ENCODE measurements at regions not wholly inside any gene's neighbourhood (a gene's known extent, or its start where the extent isn't known, plus 50 kb on each side); places are given as distances from the start of the nearest gene placed in this dataset.
A peak's percentile ranks its signal among the peaks of the same experiment; 100 is the strongest.

DNA sequence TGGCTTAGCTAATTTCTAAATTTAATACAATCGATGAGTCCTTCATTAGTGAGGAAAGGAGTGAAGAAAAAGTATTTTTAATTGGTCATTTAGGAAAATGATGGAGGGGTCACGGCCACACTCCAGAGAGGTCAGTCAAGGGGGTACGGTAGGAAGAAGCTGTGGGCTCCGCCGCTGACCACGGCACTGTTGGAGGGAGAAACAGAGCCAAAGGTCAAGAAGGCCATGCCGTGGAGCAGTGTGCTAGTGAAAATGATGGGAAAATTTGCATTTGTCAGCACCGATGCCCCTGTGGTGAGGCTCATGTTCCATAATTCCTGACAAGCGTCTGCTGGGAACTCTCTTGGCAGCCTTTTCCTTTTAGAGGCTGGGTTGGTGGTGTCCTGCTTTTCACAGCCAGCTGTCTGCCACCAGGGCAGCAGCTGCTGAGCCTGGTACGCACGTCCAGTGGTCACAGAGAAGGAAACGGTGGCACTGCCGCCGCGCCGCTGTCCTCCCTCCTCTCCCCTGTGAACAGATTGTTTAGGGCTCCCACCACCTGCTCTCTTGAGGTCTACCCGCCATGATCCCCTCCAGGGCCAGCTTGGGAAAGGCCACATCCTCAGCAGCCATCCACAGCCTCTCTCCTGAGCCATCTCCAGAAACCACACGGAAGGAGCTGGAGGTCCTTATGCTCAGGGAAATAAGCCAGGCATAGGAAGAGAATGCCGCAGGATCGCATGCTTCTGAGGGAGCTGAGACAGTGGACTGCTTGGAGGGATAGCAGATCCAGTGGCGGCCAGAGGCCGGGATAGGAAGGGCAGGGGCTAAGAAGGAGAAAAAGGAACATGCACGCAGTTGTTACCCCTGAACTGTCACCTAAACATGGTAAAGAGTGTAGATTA, 263.7 kb upstream of the PPP2R2D start:
- Histone ChIP-seq H3K27me3 (ENCODE audit: insufficient read depth, poor library complexity, severe bottlenecking) (no peaks in the 10 kb centered on the region), H3K4me3 (ENCODE audit: severe bottlenecking) (no peak overlapping the region), H3K36me3 (ENCODE audit: low read depth) (no peaks in the 10 kb centered on the region), H3K9me3 (ENCODE audit: severe bottlenecking) (peaks cover 2% of the 10 kb centered on the region), H3K27ac (ENCODE audit: poor library complexity, severe bottlenecking) (no peak overlapping the region), H3K4me1 (ENCODE audit: insufficient read depth, poor library complexity, severe bottlenecking) (no peaks in the 10 kb centered on the region)
- ATAC-seq (ENCODE audit: low read depth) (no peak), DNase-seq (ENCODE audit: low spot score) (no peak)
- TF ChIP-seq, protein P1, sequence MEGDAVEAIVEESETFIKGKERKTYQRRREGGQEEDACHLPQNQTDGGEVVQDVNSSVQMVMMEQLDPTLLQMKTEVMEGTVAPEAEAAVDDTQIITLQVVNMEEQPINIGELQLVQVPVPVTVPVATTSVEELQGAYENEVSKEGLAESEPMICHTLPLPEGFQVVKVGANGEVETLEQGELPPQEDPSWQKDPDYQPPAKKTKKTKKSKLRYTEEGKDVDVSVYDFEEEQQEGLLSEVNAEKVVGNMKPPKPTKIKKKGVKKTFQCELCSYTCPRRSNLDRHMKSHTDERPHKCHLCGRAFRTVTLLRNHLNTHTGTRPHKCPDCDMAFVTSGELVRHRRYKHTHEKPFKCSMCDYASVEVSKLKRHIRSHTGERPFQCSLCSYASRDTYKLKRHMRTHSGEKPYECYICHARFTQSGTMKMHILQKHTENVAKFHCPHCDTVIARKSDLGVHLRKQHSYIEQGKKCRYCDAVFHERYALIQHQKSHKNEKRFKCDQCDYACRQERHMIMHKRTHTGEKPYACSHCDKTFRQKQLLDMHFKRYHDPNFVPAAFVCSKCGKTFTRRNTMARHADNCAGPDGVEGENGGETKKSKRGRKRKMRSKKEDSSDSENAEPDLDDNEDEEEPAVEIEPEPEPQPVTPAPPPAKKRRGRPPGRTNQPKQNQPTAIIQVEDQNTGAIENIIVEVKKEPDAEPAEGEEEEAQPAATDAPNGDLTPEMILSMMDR (IDR thresholded peaks at IDR 0.05; ENCODE audit: poor library complexity, severe bottlenecking), result no peak

DNA sequence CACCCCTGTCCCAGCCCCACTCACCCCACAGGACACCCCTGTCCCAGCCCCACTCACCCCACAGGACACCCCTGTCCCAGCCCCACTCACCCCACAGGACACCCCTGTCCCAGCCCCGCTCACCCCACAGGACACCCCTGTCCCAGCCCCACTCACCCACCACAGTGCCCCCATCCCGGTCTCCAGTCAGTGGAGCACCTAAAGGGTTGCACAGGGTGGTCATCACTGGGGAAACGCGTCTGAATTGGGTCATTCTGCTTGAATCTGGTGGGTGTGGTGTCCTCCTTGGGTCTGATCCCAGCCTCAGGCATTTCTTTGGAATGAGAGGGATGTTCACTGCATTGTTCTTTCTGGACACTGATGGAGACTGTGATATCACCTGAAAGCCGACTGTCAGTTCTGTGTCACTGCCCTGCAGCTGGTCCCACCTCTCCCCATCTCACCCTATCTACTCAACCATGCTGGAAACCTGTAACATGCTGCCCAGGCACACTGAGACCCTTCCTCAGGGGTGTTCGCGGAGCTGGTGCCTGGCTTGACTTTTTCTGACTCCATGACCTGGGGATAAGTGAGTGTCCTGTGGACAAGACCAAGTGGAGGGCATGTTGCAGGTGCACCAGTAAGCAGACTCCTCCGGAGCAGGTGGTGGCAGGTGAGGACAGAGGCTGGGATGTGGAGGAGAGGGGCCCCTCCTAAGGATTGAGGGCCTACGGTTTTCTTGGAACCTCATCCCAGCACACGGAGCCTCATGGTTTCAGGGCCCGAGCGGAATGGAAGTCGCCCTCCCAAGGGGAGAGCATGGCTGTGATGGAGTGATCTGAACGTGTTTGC, 262.5 kb upstream of the PPP2R2D start:
- no peaks in the 10 kb centered on the region for H3K27me3 ChIP-seq (ENCODE audit: insufficient read depth, poor library complexity, severe bottlenecking)
- H3K4me3 ChIP-seq (ENCODE audit: severe bottlenecking), result no peak overlapping the region
- peaks cover 2% of the 10 kb centered on the region for H3K9me3 ChIP-seq (ENCODE audit: severe bottlenecking)
- no peaks in the 10 kb centered on the region for H3K4me1 ChIP-seq (ENCODE audit: insufficient read depth, poor library complexity, severe bottlenecking)
- no peaks in the 10 kb centered on the region for H3K36me3 ChIP-seq (ENCODE audit: low read depth)
- TF ChIP-seq, protein P1 (IDR thresholded peaks at IDR 0.05; ENCODE audit: poor library complexity, severe bottlenecking), result no peak
- H3K27ac ChIP-seq (ENCODE audit: poor library complexity, severe bottlenecking), result no peak overlapping the region
- DNase-seq (ENCODE audit: low spot score) (peak; percentile 37), ATAC-seq (ENCODE audit: low read depth) (no peak)

DNA sequence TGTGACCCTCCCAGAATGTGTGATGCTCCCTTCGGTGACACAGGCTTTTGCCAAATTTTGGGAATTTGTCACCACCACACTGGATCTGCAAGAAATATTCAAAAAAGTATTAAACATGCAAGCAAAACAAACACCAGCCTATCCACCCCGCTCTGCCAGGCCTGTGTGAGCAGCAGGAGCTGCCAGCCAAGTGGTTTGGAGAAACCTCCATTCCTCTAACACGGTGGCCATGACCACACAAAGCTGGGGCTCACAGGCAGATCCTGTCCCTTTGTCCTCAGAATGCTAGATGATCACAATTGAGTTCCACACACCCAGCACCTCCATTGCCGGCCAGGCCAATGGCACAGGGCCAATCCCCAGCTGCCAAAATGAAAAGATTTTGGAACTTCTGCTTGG, 261.9 kb upstream of the PPP2R2D start:
- H3K9me3 ChIP-seq (ENCODE audit: severe bottlenecking), result peaks cover 2% of the 10 kb centered on the region
- no peak for DNase-seq (ENCODE audit: low spot score)
- no peak overlapping the region for H3K4me3 ChIP-seq (ENCODE audit: severe bottlenecking)
- no peaks in the 10 kb centered on the region for H3K4me1 ChIP-seq (ENCODE audit: insufficient read depth, poor library complexity, severe bottlenecking)
- H3K27me3 ChIP-seq (ENCODE audit: insufficient read depth, poor library complexity, severe bottlenecking), result no peaks in the 10 kb centered on the region
- ATAC-seq (ENCODE audit: low read depth), result no peak
- no peaks in the 10 kb centered on the region for H3K36me3 ChIP-seq (ENCODE audit: low read depth)
- TF ChIP-seq, protein P1 (IDR thresholded peaks at IDR 0.05; ENCODE audit: poor library complexity, severe bottlenecking), result no peak
- no peak overlapping the region for H3K27ac ChIP-seq (ENCODE audit: poor library complexity, severe bottlenecking)

DNA sequence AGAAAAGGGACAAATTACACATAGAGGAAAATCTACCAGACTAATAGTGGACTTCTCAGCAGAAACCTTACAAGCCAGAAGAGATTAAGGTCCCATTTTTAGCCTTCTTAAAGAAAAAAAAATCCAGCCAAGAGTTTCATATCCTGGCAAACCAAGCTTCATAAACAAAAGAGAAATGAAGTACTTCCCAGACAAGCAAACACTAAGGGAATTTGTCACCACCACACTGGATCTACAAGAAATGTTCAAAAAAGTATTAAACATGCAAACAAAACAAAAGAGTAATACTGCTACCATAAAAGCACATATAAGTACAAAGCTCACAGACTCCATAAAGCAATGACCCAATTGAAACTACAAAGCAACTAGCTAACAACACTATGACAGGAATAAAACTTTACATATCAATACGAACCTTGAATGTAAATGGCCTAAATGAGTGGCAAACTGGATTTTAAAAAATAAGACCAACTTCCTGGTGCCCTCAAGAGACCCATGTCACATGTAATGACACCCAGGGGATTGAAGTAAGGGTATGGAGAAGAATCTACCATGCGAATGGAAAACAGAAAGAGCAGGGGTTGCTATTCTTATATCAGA, 260.7 kb upstream of the PPP2R2D start:
- no peaks in the 10 kb centered on the region for H3K27me3 ChIP-seq (ENCODE audit: insufficient read depth, poor library complexity, severe bottlenecking)
- TF ChIP-seq, protein P1 (IDR thresholded peaks at IDR 0.05; ENCODE audit: poor library complexity, severe bottlenecking), result no peak
- DNase-seq (ENCODE audit: low spot score) (no peak), ATAC-seq (ENCODE audit: low read depth) (no peak)
- no peaks in the 10 kb centered on the region for H3K4me1 ChIP-seq (ENCODE audit: insufficient read depth, poor library complexity, severe bottlenecking)
- no peak overlapping the region for H3K27ac ChIP-seq (ENCODE audit: poor library complexity, severe bottlenecking)
- H3K4me3 ChIP-seq (ENCODE audit: severe bottlenecking), result no peak overlapping the region
- no peaks in the 10 kb centered on the region for H3K36me3 ChIP-seq (ENCODE audit: low read depth)
- peaks cover 6% of the 10 kb centered on the region for H3K9me3 ChIP-seq (ENCODE audit: severe bottlenecking)
